ENCODE measurements at regions not wholly inside any gene's neighbourhood (a gene's known extent, or its start where the extent isn't known, plus 50 kb on each side); places are given as distances from the start of the nearest gene placed in this dataset.

DNA sequence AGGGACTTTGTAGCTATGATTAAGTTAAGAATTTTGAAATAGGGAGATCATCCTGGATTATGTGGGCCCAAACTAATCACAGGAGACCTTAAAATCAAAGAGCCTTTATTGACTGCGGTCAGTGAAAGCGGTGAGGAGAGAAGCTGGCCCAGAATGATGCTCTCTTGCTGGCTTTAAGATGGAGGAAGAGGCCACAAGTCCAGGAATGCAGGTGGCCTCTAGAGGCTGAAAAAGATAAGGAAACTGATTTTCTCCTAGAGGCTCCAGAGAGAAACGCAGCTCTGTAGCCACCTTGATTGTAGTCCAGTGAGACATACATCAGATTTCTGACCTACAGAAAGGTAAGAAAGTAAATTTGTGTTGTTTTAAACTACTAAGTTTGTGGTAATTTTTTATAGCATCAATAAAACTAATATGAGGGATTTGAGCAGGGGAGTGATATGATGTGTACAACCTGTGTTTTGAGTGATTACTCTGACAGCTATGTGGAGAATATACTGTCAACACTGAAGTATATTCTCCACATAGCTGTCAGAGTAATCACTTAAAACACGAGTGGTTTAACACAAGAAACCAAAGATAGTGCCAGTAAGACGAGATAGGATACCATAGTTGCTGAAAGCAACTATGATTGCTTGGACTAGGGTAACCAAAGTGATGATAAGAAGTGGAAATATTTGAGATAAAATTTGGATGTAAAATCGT lies 364.4 kb upstream of the CHST9 start:
- DNase-seq (no peak), ATAC-seq (no peak)
- H3K9me3 ChIP-seq: no peaks in the 10 kb centered on the region
- intact Hi-C loops (cut with DNase I, micrococcal nuclease): no loop called here
- H3K36me3 ChIP-seq (ENCODE audit: low read depth): no peaks in the 10 kb centered on the region
- H3K4me1 ChIP-seq (ENCODE audit: low read depth): no peaks in the 10 kb centered on the region
- H3K4me3 ChIP-seq: no peak overlapping the region
- TF ChIP-seq, protein P1, sequence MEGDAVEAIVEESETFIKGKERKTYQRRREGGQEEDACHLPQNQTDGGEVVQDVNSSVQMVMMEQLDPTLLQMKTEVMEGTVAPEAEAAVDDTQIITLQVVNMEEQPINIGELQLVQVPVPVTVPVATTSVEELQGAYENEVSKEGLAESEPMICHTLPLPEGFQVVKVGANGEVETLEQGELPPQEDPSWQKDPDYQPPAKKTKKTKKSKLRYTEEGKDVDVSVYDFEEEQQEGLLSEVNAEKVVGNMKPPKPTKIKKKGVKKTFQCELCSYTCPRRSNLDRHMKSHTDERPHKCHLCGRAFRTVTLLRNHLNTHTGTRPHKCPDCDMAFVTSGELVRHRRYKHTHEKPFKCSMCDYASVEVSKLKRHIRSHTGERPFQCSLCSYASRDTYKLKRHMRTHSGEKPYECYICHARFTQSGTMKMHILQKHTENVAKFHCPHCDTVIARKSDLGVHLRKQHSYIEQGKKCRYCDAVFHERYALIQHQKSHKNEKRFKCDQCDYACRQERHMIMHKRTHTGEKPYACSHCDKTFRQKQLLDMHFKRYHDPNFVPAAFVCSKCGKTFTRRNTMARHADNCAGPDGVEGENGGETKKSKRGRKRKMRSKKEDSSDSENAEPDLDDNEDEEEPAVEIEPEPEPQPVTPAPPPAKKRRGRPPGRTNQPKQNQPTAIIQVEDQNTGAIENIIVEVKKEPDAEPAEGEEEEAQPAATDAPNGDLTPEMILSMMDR (IDR thresholded peaks at IDR 0.05): no peak

DNA sequence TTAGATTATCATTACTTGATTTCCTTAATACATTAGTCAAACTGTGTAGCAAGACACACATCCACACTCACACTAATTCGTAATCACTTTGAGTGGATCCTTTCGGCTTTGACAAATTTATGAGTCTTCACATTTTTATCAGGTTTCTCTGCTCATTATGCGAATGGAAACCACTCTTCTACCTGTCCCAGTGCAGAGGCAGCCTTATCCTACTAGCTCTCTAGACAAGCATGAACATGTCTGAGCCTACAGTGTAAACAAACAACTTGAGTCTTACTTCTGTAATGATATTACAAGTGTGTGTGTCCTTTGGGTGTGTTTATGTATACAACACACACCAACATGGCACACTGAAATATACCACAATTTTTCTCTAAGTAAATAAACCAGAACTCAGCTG lies 361.9 kb upstream of the CHST9 start:
- ATAC-seq (no peak), DNase-seq (no peak)
- no peaks in the 10 kb centered on the region for H3K9me3 ChIP-seq
- TF ChIP-seq, protein P1 (IDR thresholded peaks at IDR 0.05): no peak
- intact Hi-C loops (cut with DNase I, micrococcal nuclease): no loop called here
- no peaks in the 10 kb centered on the region for H3K36me3 ChIP-seq (ENCODE audit: low read depth)
- no peaks in the 10 kb centered on the region for H3K4me1 ChIP-seq (ENCODE audit: low read depth)
- H3K4me3 ChIP-seq: no peak overlapping the region

- Histone ChIP-seq H3K36me3 (ENCODE audit: low read depth) (no peaks in the 10 kb centered on the region), H3K9me3 (no peaks in the 10 kb centered on the region), H3K4me1 (ENCODE audit: low read depth) (no peaks in the 10 kb centered on the region), H3K4me3 (no peak overlapping the region)
- TF ChIP-seq, protein P1 (IDR thresholded peaks at IDR 0.05): no peak
- intact Hi-C loops (cut with DNase I, micrococcal nuclease): no loop called here
- DNase-seq: no peak
- ATAC-seq: no peak
Observed at GRCh38 chr18:27544206-27544605, 359.1 kb upstream of the CHST9 start.

DNA sequence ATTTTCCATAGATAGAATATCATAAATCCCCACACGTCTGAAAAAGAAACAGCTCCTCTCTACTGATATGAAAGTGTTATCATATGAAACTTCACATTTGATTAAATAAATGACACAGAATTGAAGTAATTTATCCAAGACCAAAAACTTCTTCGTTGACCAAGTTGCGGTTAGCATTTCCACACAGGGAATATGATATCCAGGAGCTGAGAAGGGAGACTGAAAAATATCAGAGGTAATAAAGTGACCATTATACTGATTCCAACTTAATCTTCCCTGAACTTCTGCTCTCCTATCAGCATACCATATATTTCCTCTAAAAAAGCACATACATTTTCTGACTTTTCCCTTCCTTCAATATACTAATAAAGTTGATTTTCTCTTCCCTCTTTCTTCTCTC lies 356.2 kb upstream of the CHST9 start:
- Histone ChIP-seq H3K36me3 (ENCODE audit: low read depth) (no peaks in the 10 kb centered on the region), H3K4me1 (ENCODE audit: low read depth) (no peaks in the 10 kb centered on the region), H3K9me3 (no peaks in the 10 kb centered on the region), H3K4me3 (no peak overlapping the region)
- TF ChIP-seq, protein P1 (IDR thresholded peaks at IDR 0.05): no peak
- no peak for DNase-seq
- ATAC-seq: no peak
- intact Hi-C loops (cut with DNase I, micrococcal nuclease): no loop called here

DNA sequence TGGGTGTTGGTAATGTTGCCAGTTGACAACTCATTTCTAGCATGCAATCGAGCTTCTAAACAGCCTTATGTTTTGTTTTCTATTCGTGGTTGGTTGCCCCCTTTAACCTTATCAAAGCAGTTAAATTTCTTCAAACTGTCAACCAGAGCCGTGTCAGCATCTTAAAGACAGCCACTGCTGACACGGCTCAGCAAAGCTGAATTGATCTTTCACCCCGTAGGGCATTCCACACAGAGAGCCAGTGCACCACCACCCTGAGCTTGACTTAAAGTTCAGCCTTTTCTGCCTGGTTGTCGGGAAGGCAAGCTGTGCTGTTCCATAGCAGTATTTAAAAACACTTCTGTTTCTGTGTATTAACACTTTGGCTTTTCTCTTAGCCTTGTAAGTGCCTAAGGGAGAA lies 355.0 kb upstream of the CHST9 start:
- Histone ChIP-seq H3K4me3 (no peak overlapping the region), H3K36me3 (ENCODE audit: low read depth) (no peaks in the 10 kb centered on the region), H3K4me1 (ENCODE audit: low read depth) (no peaks in the 10 kb centered on the region), H3K9me3 (no peaks in the 10 kb centered on the region)
- no peak for DNase-seq
- TF ChIP-seq, protein P1 (IDR thresholded peaks at IDR 0.05): no peak
- no peak for ATAC-seq
- intact Hi-C loops (cut with DNase I, micrococcal nuclease): no loop called here
